SU-DHL-6 (cell line): ENCODE measurements at regions not wholly inside any gene's neighbourhood (a gene's known extent, or its start where the extent isn't known, plus 50 kb on each side); places are given as distances from the start of the nearest gene placed in this dataset.

Source experiments
- EZH2phosphoT487 ChIP-seq: fragments of 200-600 bp; sonication (generic), shearing (Covaris generic); conservative IDR thresholded peaks from 2 replicates; pipeline ENCODE4 v1.6.1; 2018; ENCODE audit warnings: mild to moderate bottlenecking, antibody characterized with exemption, low read length, moderate library complexity, mixed read lengths
- TF ChIP-seq, protein P1 (sequence below): fragments of 200-600 bp; sonication (generic); IDR thresholded peaks from one replicate; pipeline ENCODE4 v1.5.1; 2017; ENCODE audit warnings: antibody characterized with exemption, mild to moderate bottlenecking, low read length, moderate library complexity; ENCODE audit not compliant: insufficient read depth, poor library complexity, severe bottlenecking

DNA sequence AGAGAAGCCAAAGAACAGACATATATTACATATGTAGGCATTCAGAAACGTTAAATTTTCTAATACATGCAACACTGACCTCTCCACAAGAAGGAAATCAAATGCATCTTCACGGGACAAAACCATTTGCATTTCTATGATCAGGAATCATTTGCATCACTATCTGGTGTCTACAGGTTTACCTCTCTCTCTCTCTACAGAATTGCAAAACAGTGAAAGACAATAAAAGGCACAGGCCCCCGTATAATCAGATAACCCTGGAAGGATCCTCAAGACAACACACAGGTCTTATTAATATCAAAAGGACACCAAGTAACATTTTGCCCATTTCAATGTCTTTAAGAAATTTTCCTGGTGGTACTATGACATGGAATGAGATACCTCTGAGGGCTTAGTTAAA lies 306.3 kb downstream of the GPAM start:
- TF ChIP-seq, protein P1, sequence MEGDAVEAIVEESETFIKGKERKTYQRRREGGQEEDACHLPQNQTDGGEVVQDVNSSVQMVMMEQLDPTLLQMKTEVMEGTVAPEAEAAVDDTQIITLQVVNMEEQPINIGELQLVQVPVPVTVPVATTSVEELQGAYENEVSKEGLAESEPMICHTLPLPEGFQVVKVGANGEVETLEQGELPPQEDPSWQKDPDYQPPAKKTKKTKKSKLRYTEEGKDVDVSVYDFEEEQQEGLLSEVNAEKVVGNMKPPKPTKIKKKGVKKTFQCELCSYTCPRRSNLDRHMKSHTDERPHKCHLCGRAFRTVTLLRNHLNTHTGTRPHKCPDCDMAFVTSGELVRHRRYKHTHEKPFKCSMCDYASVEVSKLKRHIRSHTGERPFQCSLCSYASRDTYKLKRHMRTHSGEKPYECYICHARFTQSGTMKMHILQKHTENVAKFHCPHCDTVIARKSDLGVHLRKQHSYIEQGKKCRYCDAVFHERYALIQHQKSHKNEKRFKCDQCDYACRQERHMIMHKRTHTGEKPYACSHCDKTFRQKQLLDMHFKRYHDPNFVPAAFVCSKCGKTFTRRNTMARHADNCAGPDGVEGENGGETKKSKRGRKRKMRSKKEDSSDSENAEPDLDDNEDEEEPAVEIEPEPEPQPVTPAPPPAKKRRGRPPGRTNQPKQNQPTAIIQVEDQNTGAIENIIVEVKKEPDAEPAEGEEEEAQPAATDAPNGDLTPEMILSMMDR: no peak
- TF ChIP-seq EZH2phosphoT487: no peak
